Neuronal stem cell (in vitro differentiated cells): ENCODE measurements at regions not wholly inside any gene's neighbourhood (a gene's known extent, or its start where the extent isn't known, plus 50 kb on each side); places are given as distances from the start of the nearest gene placed in this dataset.

Experiments used
- DNase-seq: peaks from one replicate; pipeline ENCODE4 v3.0.0-alpha.2; 2013; ENCODE audit warnings: low spot score
- H2AFZ ChIP-seq: one replicate; pipeline ENCODE4 v1.6.1; 2013; ENCODE audit warnings: mild to moderate bottlenecking, low read length, inconsistent platforms
- H2AK5ac ChIP-seq: 2 replicates; pipeline ENCODE4 v1.6.1; 2013; ENCODE audit warnings: low read depth, mild to moderate bottlenecking, inconsistent platforms, low read length, moderate library complexity, mixed read lengths
- H2BK120ac ChIP-seq: 2 replicates; pipeline ENCODE4 v1.6.1; 2013; ENCODE audit warnings: low read depth, mild to moderate bottlenecking, inconsistent platforms, low read length, moderate library complexity, mixed read lengths
- H2BK12ac ChIP-seq: one replicate; pipeline ENCODE4 v1.6.1; 2013; ENCODE audit warnings: low read length, inconsistent platforms
- H2BK15ac ChIP-seq: 2 replicates; pipeline ENCODE4 v1.6.1; 2013; ENCODE audit warnings: mild to moderate bottlenecking, low read length, inconsistent platforms, mixed read lengths
- H2BK5ac ChIP-seq: one replicate; pipeline ENCODE4 v1.6.1; 2013; ENCODE audit warnings: inconsistent platforms, mild to moderate bottlenecking, low read length, moderate library complexity
- H3K14ac ChIP-seq: one replicate; pipeline ENCODE4 v1.6.1; 2013; ENCODE audit warnings: low read length, inconsistent platforms
- H3K18ac ChIP-seq: 2 replicates; pipeline ENCODE4 v1.6.1; 2013; ENCODE audit warnings: low read length, inconsistent platforms
- H3K23ac ChIP-seq: 2 replicates; pipeline ENCODE4 v1.6.1; 2013; ENCODE audit warnings: low read depth, mild to moderate bottlenecking, mixed read lengths, low read length, inconsistent platforms; ENCODE audit not compliant: poor library complexity
- H3K27ac ChIP-seq: replicated peaks from 3 replicates; pipeline ENCODE4 v1.5.1; 2013; ENCODE audit warnings: low read length, inconsistent platforms
- H3K27me3 ChIP-seq, 3 experiments: 2 replicates each; pipeline ENCODE4 v1.6.1; 2013; ENCODE audit warnings: low read length in 3 of 3, mild to moderate bottlenecking in 2 of 3, inconsistent platforms in 1 of 3, low read depth in 1 of 3, mixed read lengths in 1 of 3, moderate library complexity in 1 of 3; ENCODE audit not compliant: control insufficient read depth in 3 of 3, insufficient read depth in 3 of 3
- H3K36me3 ChIP-seq, 2 donors: replicated peaks in 1 of 2; 2 replicates each; pipeline ENCODE4 v1.6.1; 2013; ENCODE audit warnings: low read length in 2 of 2; ENCODE audit not compliant: control insufficient read depth in 2 of 2, insufficient read depth in 2 of 2
- H3K4ac ChIP-seq: 2 replicates; pipeline ENCODE4 v1.6.1; 2013; ENCODE audit warnings: inconsistent platforms, mild to moderate bottlenecking, low read length, moderate library complexity
- H3K4me1 ChIP-seq, 2 donors: 1 replicate in 1 of 2; 2 replicates in 1 of 2; pipeline ENCODE4 v1.6.1; 2013; ENCODE audit warnings: low read length in 2 of 2, low read depth in 1 of 2; ENCODE audit not compliant: control insufficient read depth in 2 of 2, insufficient read depth in 1 of 2
- H3K4me2 ChIP-seq: one replicate; pipeline ENCODE4 v1.6.1; 2013; ENCODE audit warnings: mild to moderate bottlenecking, low read length, inconsistent platforms; ENCODE audit not compliant: insufficient read depth, poor library complexity, severe bottlenecking
- H3K4me3 ChIP-seq, 2 donors: 2 replicates each; pipeline ENCODE4 v1.5.1; 2013; ENCODE audit warnings: low read length in 2 of 2, mild to moderate bottlenecking in 2 of 2, inconsistent platforms in 1 of 2, moderate library complexity in 1 of 2
- H3K79me1 ChIP-seq: one replicate; pipeline ENCODE4 v1.6.1; 2013; ENCODE audit warnings: low read depth, mild to moderate bottlenecking, inconsistent platforms, low read length, moderate library complexity
- H3K9ac ChIP-seq: one replicate; pipeline ENCODE4 v1.6.1; 2013; ENCODE audit warnings: mild to moderate bottlenecking, low read depth, low read length, inconsistent platforms; ENCODE audit not compliant: poor library complexity
- H3K9me3 ChIP-seq, 2 donors: replicated peaks in 1 of 2; 2 replicates each; pipeline versions ENCODE3 to v1.6.1; 2013; ENCODE audit warnings: low read length in 2 of 2, mild to moderate bottlenecking in 2 of 2, inconsistent platforms in 1 of 2, low read depth in 1 of 2, mixed read lengths in 1 of 2, moderate library complexity in 1 of 2; ENCODE audit not compliant: control insufficient read depth in 2 of 2, insufficient read depth in 1 of 2
- H4K8ac ChIP-seq: one replicate; pipeline ENCODE4 v1.6.1; 2013; ENCODE audit warnings: low read depth, mild to moderate bottlenecking, inconsistent platforms, low read length, moderate library complexity
- H4K91ac ChIP-seq: one replicate; pipeline ENCODE4 v1.6.1; 2013; ENCODE audit warnings: low read length, low read depth, mild to moderate bottlenecking, inconsistent platforms; ENCODE audit not compliant: poor library complexity
- WGBS, 2 donors: extraction: QIAGEN DNeasy Blood & Tissue Kit; methylation state at CpG; one replicate each; pipeline ENCODE4 v1.1.7; 2013; ENCODE audit warnings: missing lambda C conversion rate in 2 of 2, mixed read lengths in 1 of 2; ENCODE audit not compliant: insufficient read length in 2 of 2, insufficient replicate concordance in 1 of 2; ENCODE audit errors: extremely low coverage in 2 of 2; 5-methylcytosine and 5-hydroxymethylcytosine counted together

- Histone ChIP-seq H2BK15ac (no peak overlapping the region), H3K9me3 (no peaks in the 10 kb centered on the region), H2AFZ (no peak overlapping the region), H2AK5ac (no peak overlapping the region), H3K23ac (no peak overlapping the region), H3K4me3 (no peak overlapping the region), H4K8ac (no peak overlapping the region), H4K91ac (no peak overlapping the region), H3K4ac (no peak overlapping the region), H3K9ac (no peak overlapping the region), H3K4me1 (peaks cover 0 to 5% of the 10 kb centered on the region in 2 donors), H3K36me3 (no peaks in the 10 kb centered on the region), H3K14ac (no peak overlapping the region), H2BK120ac (no peak overlapping the region), H3K27me3 (peaks cover 0 to 9% (median 0%) of the 10 kb centered on the region in 3 experiments), H3K18ac (no peak overlapping the region), H2BK5ac (no peak overlapping the region), H3K79me1 (no peaks in the 10 kb centered on the region), H3K4me2 (no peak overlapping the region), H3K27ac (no peak overlapping the region), H2BK12ac (no peak overlapping the region)
- WGBS, 2 donors: no CpG with 5 or more reads among the region's 2 CpGs
- DNase-seq: no peak
Measured at GRCh38 chr18:47417807-47418206, 166.3 kb upstream of the SKOR2 start.

- DNase-seq: no peak
- no peak overlapping the region for H2AFZ ChIP-seq
- H4K91ac ChIP-seq: no peak overlapping the region
- H2BK120ac ChIP-seq: no peak overlapping the region
- no CpG with 5 or more reads among the region's 4 CpGs for WGBS, 2 donors
- no peak overlapping the region for H2BK5ac ChIP-seq
- H3K79me1 ChIP-seq: no peaks in the 10 kb centered on the region
- no peak overlapping the region for H2BK15ac ChIP-seq
- H3K27me3 ChIP-seq: peaks cover 0 to 12% (median 0%) of the 10 kb centered on the region in 3 experiments
- H3K18ac ChIP-seq: no peak overlapping the region
- H2BK12ac ChIP-seq: no peak overlapping the region
- H3K27ac ChIP-seq: no peak overlapping the region
- H3K9me3 ChIP-seq: no peaks in the 10 kb centered on the region
- H3K9ac ChIP-seq: no peak overlapping the region
- no peak overlapping the region for H3K4me3 ChIP-seq
- H2AK5ac ChIP-seq: no peak overlapping the region
- H3K36me3 ChIP-seq: no peaks in the 10 kb centered on the region
- H3K4me2 ChIP-seq: no peak overlapping the region
- peaks cover 0 to 5% of the 10 kb centered on the region in 2 donors for H3K4me1 ChIP-seq
- no peak overlapping the region for H4K8ac ChIP-seq
- no peak overlapping the region for H3K14ac ChIP-seq
- no peak overlapping the region for H3K4ac ChIP-seq
- H3K23ac ChIP-seq: no peak overlapping the region
Measured at GRCh38 chr18:47415881-47416280, 164.4 kb upstream of the SKOR2 start.

- no peaks in the 10 kb centered on the region for H3K9me3 ChIP-seq
- H3K14ac ChIP-seq: no peak overlapping the region
- no peak overlapping the region for H3K4me3 ChIP-seq
- no CpG with 5 or more reads among the region's 2 CpGs for WGBS, 2 donors
- no peak overlapping the region for H2BK5ac ChIP-seq
- H2BK15ac ChIP-seq: no peak overlapping the region
- DNase-seq: no peak
- H3K18ac ChIP-seq: no peak overlapping the region
- H3K23ac ChIP-seq: no peak overlapping the region
- no peak overlapping the region for H2BK120ac ChIP-seq
- no peak overlapping the region for H3K4ac ChIP-seq
- no peaks in the 10 kb centered on the region for H3K36me3 ChIP-seq
- H3K9ac ChIP-seq: no peak overlapping the region
- no peak overlapping the region for H2AFZ ChIP-seq
- H3K27ac ChIP-seq: no peak overlapping the region
- H3K79me1 ChIP-seq: no peaks in the 10 kb centered on the region
- peaks cover 0 to 12% (median 0%) of the 10 kb centered on the region in 3 experiments for H3K27me3 ChIP-seq
- peaks cover 0 to 3% of the 10 kb centered on the region in 2 donors for H3K4me1 ChIP-seq
- H4K8ac ChIP-seq: no peak overlapping the region
- H2AK5ac ChIP-seq: no peak overlapping the region
- no peak overlapping the region for H4K91ac ChIP-seq
- no peak overlapping the region for H2BK12ac ChIP-seq
- H3K4me2 ChIP-seq: no peak overlapping the region
Measured at GRCh38 chr18:47413327-47413726, 161.9 kb upstream of the SKOR2 start.

- H3K27me3 ChIP-seq: peaks cover 0 to 12% (median 0%) of the 10 kb centered on the region in 3 experiments
- no peak overlapping the region for H4K91ac ChIP-seq
- no peak overlapping the region for H2BK5ac ChIP-seq
- H2BK15ac ChIP-seq: no peak overlapping the region
- no peak overlapping the region for H4K8ac ChIP-seq
- no peak overlapping the region for H2BK12ac ChIP-seq
- peaks cover 0 to 3% of the 10 kb centered on the region in 2 donors for H3K4me1 ChIP-seq
- H3K18ac ChIP-seq: no peak overlapping the region
- no peak overlapping the region for H3K23ac ChIP-seq
- H3K36me3 ChIP-seq: no peaks in the 10 kb centered on the region
- no peak overlapping the region for H3K27ac ChIP-seq
- DNase-seq: no peak
- no peak overlapping the region for H2BK120ac ChIP-seq
- H3K9me3 ChIP-seq: no peaks in the 10 kb centered on the region
- H3K14ac ChIP-seq: no peak overlapping the region
- H3K79me1 ChIP-seq: no peaks in the 10 kb centered on the region
- H3K4ac ChIP-seq: no peak overlapping the region
- no peak overlapping the region for H3K4me3 ChIP-seq
- H3K4me2 ChIP-seq: no peak overlapping the region
- WGBS, 2 donors: no CpG with 5 or more reads among the region's 1 CpG
- H2AFZ ChIP-seq: no peak overlapping the region
- no peak overlapping the region for H3K9ac ChIP-seq
- no peak overlapping the region for H2AK5ac ChIP-seq
Measured at GRCh38 chr18:47412924-47413323, 161.5 kb upstream of the SKOR2 start.
